Fibroblast of lung (primary cell): ENCODE measurements at regions not wholly inside any gene's neighbourhood (a gene's known extent, or its start where the extent isn't known, plus 50 kb on each side); places are given as distances from the start of the nearest gene placed in this dataset.

Experiments used
- EZH2 ChIP-seq: IDR thresholded peaks from 2 replicates; pipeline ENCODE4 v1.5.1; 2012; ENCODE audit warnings: low read length, control low read depth, mild to moderate bottlenecking; ENCODE audit errors: missing control alignments
- TF ChIP-seq, protein P1 (sequence below), 2 donors: IDR thresholded peaks in 1 of 2; conservative IDR thresholded peaks in 1 of 2; 1 replicate in 1 of 2; 2 replicates in 1 of 2; pipeline ENCODE4 v1.5.1; 2011 to 2012; ENCODE audit warnings: low read length in 2 of 2, control low read depth in 1 of 2, inconsistent platforms in 1 of 2, low read depth in 1 of 2, mild to moderate bottlenecking in 1 of 2

- TF ChIP-seq EZH2 = no peak
- TF ChIP-seq, protein P1, sequence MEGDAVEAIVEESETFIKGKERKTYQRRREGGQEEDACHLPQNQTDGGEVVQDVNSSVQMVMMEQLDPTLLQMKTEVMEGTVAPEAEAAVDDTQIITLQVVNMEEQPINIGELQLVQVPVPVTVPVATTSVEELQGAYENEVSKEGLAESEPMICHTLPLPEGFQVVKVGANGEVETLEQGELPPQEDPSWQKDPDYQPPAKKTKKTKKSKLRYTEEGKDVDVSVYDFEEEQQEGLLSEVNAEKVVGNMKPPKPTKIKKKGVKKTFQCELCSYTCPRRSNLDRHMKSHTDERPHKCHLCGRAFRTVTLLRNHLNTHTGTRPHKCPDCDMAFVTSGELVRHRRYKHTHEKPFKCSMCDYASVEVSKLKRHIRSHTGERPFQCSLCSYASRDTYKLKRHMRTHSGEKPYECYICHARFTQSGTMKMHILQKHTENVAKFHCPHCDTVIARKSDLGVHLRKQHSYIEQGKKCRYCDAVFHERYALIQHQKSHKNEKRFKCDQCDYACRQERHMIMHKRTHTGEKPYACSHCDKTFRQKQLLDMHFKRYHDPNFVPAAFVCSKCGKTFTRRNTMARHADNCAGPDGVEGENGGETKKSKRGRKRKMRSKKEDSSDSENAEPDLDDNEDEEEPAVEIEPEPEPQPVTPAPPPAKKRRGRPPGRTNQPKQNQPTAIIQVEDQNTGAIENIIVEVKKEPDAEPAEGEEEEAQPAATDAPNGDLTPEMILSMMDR (conservative IDR thresholded peaks at IDR 0.05 in 1 of 2, IDR thresholded peaks at IDR 0.05 in 1 of 2; ENCODE audit: low read depth in 1 of 2, low read length in 2 of 2) = no peak
Measured at GRCh38 chr2:113831161-113831560, 58.7 kb upstream of the ACTR3 start.
